Sigmoid colon (tissue), 4 donors: ENCODE measurements at regions not wholly inside any gene's neighbourhood (a gene's known extent, or its start where the extent isn't known, plus 50 kb on each side); places are given as distances from the start of the nearest gene placed in this dataset.

Experiments used
- CTCF ChIP-seq, 4 experiments: fragments of 450-650 bp in 3 of 4; fragments of 200-600 bp in 1 of 4; IDR thresholded peaks; one replicate each; pipeline ENCODE4 v1.5.1; 2016 to 2019; ENCODE audit warnings: antibody characterized with exemption in 4 of 4, mild to moderate bottlenecking in 3 of 4, moderate library complexity in 2 of 4
- EP300 ChIP-seq, 4 donors: sonication (generic); formaldehyde crosslinking; IDR thresholded peaks; one replicate each; pipeline ENCODE4 v1.6.1; 2017; ENCODE audit warnings: antibody characterized with exemption in 4 of 4
- POLR2A ChIP-seq, 2 donors: fragments of 450-650 bp; IDR thresholded peaks; one replicate each; pipeline ENCODE4 v1.6.1; 2016; ENCODE audit warnings: antibody characterized with exemption in 2 of 2, mild to moderate bottlenecking in 2 of 2, moderate library complexity in 2 of 2
- POLR2AphosphoS5 ChIP-seq, 4 donors: sonication (generic); formaldehyde crosslinking; IDR thresholded peaks; one replicate each; pipeline ENCODE4 v1.6.1; 2017; ENCODE audit warnings: antibody characterized with exemption in 4 of 4

- TF ChIP-seq CTCF (IDR thresholded peaks at IDR 0.05) = no peak
- TF ChIP-seq POLR2A (IDR thresholded peaks at IDR 0.05) = no peak
- no peak for TF ChIP-seq EP300 (IDR thresholded peaks at IDR 0.05)
- no peak for TF ChIP-seq POLR2AphosphoS5 (IDR thresholded peaks at IDR 0.05)
Measured at GRCh38 chr13:108093616-108094015, 121.7 kb downstream of the LIG4 start.
